HG02885 (cell line): ENCODE measurements at regions not wholly inside any gene's neighbourhood (a gene's known extent, or its start where the extent isn't known, plus 50 kb on each side); places are given as distances from the start of the nearest gene placed in this dataset.

Experiments
- ATAC-seq: cut with Tn5 transposase; IDR thresholded peaks from one replicate; pipeline ENCODE4 v1.9.1; 2021; ENCODE audit warnings: mild to moderate bottlenecking; ENCODE audit not compliant: unreplicated experiment, poor library complexity

- no peak for ATAC-seq
These were observed 212.3 kb upstream of the SFRP2 start for GRCh38 chr4:154001193-154001592.

- no peak for ATAC-seq
These were observed 208.6 kb upstream of the SFRP2 start for GRCh38 chr4:153997516-153997915.

GRCh38 chr4:153989505-153989904 lies 200.6 kb upstream of the SFRP2 start:
- ATAC-seq: no peak

- ATAC-seq: no peak
These were observed 199.8 kb upstream of the SFRP2 start for GRCh38 chr4:153988492-153989363.

- no peak for ATAC-seq
These were observed 198.4 kb upstream of the SFRP2 start for GRCh38 chr4:153987291-153987690.

GRCh38 chr4:153976954-153977353 lies 188.1 kb upstream of the SFRP2 start:
- no peak for ATAC-seq

- ATAC-seq: no peak
These were observed 185.6 kb upstream of the SFRP2 start for GRCh38 chr4:153974452-153974851.

- no peak for ATAC-seq
These were observed 185.1 kb upstream of the SFRP2 start for GRCh38 chr4:153973942-153974341.

GRCh38 chr4:153971899-153972298 lies 183.0 kb upstream of the SFRP2 start:
- ATAC-seq: no peak

- no peak for ATAC-seq
These were observed 181.3 kb upstream of the SFRP2 start for GRCh38 chr4:153970169-153970568.

- ATAC-seq: no peak
These were observed 180.7 kb upstream of the SFRP2 start for GRCh38 chr4:153969542-153969941.

- ATAC-seq: no peak
These were observed 177.8 kb upstream of the SFRP2 start for GRCh38 chr4:153966641-153967040.

GRCh38 chr4:153963216-153963615 lies 174.3 kb upstream of the SFRP2 start:
- ATAC-seq: no peak

GRCh38 chr4:153962311-153963039 lies 173.6 kb upstream of the SFRP2 start:
- no peak for ATAC-seq

- ATAC-seq: no peak
These were observed 166.4 kb upstream of the SFRP2 start for GRCh38 chr4:153955327-153955726.

- ATAC-seq: no peak
These were observed 165.8 kb upstream of the SFRP2 start for GRCh38 chr4:153954654-153955053.

- peak; percentile 83 for ATAC-seq
These were observed 161.5 kb upstream of the SFRP2 start for GRCh38 chr4:153950100-153950979.

GRCh38 chr4:153948041-153948440 lies 159.2 kb upstream of the SFRP2 start:
- ATAC-seq: no peak

GRCh38 chr4:153947124-153947523 lies 158.2 kb upstream of the SFRP2 start:
- no peak for ATAC-seq

GRCh38 chr4:153945704-153946103 lies 156.8 kb upstream of the SFRP2 start:
- no peak for ATAC-seq
